Right atrium auricular region (tissue), 2 donors: ENCODE measurements at regions not wholly inside any gene's neighbourhood (a gene's known extent, or its start where the extent isn't known, plus 50 kb on each side); places are given as distances from the start of the nearest gene placed in this dataset.

Source experiments
- DNase-seq: peaks from one replicate; pipeline ENCODE4 v3.0.0-alpha.2; 2019; ENCODE audit warnings: low spot score
- H3K27ac ChIP-seq, 2 donors: fragments of 200-600 bp; sonication (generic); 1 replicate in 1 of 2; 2 replicates in 1 of 2; pipeline ENCODE4 v1.5.1; 2016 to 2019
- H3K27me3 ChIP-seq, 2 donors: fragments of 200-600 bp; sonication (generic); one replicate each; pipeline versions ENCODE4 v1.5.1 to v1.6.0; 2017 to 2019
- H3K36me3 ChIP-seq: fragments of 200-600 bp; sonication (generic); one replicate; pipeline ENCODE4 v1.5.1; 2016
- H3K4me1 ChIP-seq, 2 donors: fragments of 200-600 bp; sonication (generic); one replicate each; pipeline versions ENCODE4 v1.5.1 to v1.6.0; 2017 to 2019
- H3K4me3 ChIP-seq, 2 donors: fragments of 200-600 bp; sonication (generic); 1 replicate in 1 of 2; 2 replicates in 1 of 2; pipeline ENCODE4 v1.5.1; 2017 to 2019; ENCODE audit warnings: mild to moderate bottlenecking in 1 of 2, moderate library complexity in 1 of 2
- H3K9me3 ChIP-seq, 2 donors: fragments of 200-600 bp; sonication (generic); one replicate each; pipeline ENCODE4 v1.5.1; 2019
- TF ChIP-seq, protein P1 (sequence below), 2 donors: fragments of 200-600 bp; sonication (generic); IDR thresholded peaks; one replicate each; pipeline ENCODE4 v1.5.1; 2019; ENCODE audit warnings: antibody characterized with exemption in 2 of 2

DNA sequence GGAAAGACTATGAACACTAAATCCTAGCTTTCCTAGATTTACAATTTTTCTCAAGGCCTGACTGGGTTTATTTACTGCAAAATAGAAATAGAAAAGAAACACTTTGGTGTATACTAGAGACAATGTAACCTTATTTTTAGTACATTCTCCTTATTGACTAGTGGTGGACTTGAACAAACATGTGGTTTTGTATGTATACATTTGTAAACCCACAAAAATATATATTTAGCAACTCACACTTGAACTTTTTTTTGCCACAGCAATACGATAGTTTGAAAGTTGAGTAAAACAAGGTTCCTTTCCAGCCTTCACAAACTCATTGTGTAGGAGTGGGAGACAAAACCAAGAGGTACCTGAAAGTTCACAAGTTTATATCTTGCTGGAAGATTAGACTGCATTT is 1633.4 kb upstream of the LRRTM1 start:
- H3K4me1 ChIP-seq = no peaks in the 10 kb centered on the region
- TF ChIP-seq, protein P1, sequence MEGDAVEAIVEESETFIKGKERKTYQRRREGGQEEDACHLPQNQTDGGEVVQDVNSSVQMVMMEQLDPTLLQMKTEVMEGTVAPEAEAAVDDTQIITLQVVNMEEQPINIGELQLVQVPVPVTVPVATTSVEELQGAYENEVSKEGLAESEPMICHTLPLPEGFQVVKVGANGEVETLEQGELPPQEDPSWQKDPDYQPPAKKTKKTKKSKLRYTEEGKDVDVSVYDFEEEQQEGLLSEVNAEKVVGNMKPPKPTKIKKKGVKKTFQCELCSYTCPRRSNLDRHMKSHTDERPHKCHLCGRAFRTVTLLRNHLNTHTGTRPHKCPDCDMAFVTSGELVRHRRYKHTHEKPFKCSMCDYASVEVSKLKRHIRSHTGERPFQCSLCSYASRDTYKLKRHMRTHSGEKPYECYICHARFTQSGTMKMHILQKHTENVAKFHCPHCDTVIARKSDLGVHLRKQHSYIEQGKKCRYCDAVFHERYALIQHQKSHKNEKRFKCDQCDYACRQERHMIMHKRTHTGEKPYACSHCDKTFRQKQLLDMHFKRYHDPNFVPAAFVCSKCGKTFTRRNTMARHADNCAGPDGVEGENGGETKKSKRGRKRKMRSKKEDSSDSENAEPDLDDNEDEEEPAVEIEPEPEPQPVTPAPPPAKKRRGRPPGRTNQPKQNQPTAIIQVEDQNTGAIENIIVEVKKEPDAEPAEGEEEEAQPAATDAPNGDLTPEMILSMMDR (IDR thresholded peaks at IDR 0.05) = no peak
- H3K9me3 ChIP-seq = no peaks in the 10 kb centered on the region
- no peak overlapping the region for H3K27ac ChIP-seq
- no peak overlapping the region for H3K4me3 ChIP-seq
- no peak for DNase-seq
- no peaks in the 10 kb centered on the region for H3K36me3 ChIP-seq
- H3K27me3 ChIP-seq = no peaks in the 10 kb centered on the region

DNA sequence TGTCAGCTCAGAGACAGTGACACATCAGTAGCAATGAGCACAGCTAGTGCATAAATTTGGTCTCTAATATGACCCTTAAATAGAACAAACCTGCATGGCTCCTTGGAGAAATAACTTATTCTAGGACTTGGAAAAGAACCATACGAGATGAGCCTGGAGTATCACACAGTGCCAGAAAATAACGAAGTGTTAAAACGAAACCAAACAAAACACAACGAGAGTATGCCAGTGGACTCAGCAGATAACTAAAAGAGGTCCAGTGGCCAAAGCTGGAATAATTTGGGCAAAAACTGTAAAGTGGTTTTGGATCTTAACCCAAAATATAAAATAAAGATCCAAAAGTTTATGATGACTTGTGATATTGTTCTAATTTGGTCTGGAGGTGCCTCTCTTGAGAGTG is 1599.0 kb upstream of the LRRTM1 start:
- Histone ChIP-seq H3K4me1 (no peaks in the 10 kb centered on the region), H3K4me3 (no peak overlapping the region), H3K9me3 (no peaks in the 10 kb centered on the region), H3K36me3 (no peaks in the 10 kb centered on the region), H3K27me3 (no peaks in the 10 kb centered on the region), H3K27ac (no peak overlapping the region)
- TF ChIP-seq, protein P1 (IDR thresholded peaks at IDR 0.05) = no peak
- DNase-seq = no peak

DNA sequence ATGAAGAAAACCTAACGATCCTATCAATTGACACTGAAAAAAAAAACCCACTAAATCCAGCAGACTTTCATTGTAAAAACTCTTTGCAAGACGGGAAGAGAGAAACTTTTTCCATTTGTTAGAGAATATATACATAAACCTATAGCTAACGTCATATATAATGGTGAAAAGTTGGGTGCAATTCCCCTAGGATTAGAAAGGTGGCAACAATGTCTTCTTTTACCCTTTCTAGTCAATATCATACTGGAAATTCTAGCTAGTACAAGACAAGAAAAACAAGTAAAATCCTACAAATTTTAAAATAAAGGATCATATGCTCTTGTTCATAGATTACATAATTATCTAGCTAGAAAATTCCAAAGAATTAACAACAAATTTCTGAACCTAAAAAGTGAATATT is 1596.5 kb upstream of the LRRTM1 start:
- no peak for DNase-seq
- no peaks in the 10 kb centered on the region for H3K36me3 ChIP-seq
- H3K4me3 ChIP-seq = no peak overlapping the region
- TF ChIP-seq, protein P1 (IDR thresholded peaks at IDR 0.05) = no peak
- H3K27ac ChIP-seq = no peak overlapping the region
- H3K4me1 ChIP-seq = no peaks in the 10 kb centered on the region
- no peaks in the 10 kb centered on the region for H3K9me3 ChIP-seq
- no peaks in the 10 kb centered on the region for H3K27me3 ChIP-seq

DNA sequence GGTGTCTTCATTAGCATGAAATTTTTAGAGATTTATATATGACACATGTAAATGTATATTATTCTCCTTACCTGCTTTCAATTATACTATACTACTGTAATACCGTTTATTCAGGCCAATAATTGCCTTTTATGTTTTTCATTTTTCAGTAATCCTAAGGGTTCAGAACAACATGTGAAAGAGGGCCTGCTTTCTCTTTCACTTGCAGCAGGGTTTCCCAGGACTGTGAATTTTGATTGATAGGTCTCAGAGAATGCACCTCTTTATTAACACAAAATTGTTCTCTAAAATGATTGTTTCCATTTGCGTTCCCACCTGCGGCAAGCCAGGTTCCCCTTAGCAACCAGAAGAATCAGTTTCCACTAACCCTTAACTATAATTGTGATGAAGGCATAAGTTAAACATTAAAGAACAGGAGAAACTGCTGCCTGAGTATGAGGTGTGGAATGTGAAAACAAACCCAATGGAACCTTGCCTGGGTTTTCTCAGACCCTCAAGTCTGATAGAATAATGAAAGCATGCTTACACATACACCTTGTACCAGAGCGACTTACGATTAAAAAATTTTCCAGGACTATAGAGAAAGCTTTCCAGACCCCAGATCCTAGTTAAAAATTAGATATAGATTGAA is 1591.2 kb upstream of the LRRTM1 start:
- TF ChIP-seq, protein P1 (IDR thresholded peaks at IDR 0.05) = no peak
- Histone ChIP-seq H3K4me1 (no peaks in the 10 kb centered on the region), H3K27me3 (no peaks in the 10 kb centered on the region), H3K4me3 (no peak overlapping the region), H3K27ac (no peak overlapping the region), H3K36me3 (no peaks in the 10 kb centered on the region), H3K9me3 (no peaks in the 10 kb centered on the region)
- no peak for DNase-seq

DNA sequence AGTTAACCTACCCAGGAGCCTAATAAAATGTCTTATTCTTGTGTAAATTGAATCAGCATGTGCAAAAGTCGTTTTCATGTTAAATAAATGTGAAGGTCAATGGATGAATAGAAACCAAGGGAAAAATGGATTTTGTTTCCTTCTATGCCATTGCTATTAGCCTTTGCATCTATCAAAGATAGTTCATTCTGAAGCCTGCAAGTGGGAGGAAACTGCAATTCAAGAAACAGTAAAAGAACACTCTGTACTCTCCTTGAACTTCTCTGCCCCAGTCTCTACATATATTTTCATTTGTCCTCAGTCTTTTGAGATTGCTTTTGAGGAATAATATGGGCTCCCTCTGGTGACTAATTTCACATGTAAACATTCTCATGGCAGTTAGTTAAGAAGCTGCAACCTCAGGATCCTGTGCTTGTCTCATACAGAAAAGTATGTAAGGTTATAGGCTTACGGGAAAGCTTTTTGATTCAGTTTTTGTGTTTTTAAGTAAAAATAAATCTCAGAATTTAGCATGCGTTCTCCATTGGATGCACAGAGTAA is 1590.0 kb upstream of the LRRTM1 start:
- H3K27ac ChIP-seq = no peak overlapping the region
- no peaks in the 10 kb centered on the region for H3K36me3 ChIP-seq
- H3K27me3 ChIP-seq = no peaks in the 10 kb centered on the region
- TF ChIP-seq, protein P1 (IDR thresholded peaks at IDR 0.05) = no peak
- no peaks in the 10 kb centered on the region for H3K9me3 ChIP-seq
- DNase-seq = no peak
- no peaks in the 10 kb centered on the region for H3K4me1 ChIP-seq
- H3K4me3 ChIP-seq = no peak overlapping the region

DNA sequence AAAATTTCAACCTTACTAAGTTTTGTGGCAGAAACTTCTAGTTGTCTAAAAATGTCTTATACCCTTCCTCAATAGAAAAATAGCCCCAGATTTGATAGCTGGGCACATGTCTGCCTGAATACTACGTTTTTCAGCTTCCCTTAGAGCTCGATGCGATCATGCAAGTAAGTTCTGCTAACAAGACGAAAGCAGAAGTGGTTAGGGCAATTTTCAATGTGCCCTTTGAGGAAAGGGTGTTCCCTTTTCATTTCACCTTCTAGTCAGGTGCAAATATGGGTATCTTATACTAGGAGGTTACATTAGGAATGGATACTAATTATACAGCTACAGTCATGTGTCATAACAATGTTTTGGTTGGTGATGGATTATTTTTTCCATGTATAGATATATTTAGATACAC is 1572.1 kb upstream of the LRRTM1 start:
- Histone ChIP-seq H3K4me1 (no peaks in the 10 kb centered on the region), H3K27ac (no peak overlapping the region), H3K9me3 (no peaks in the 10 kb centered on the region), H3K4me3 (no peak overlapping the region), H3K27me3 (no peaks in the 10 kb centered on the region), H3K36me3 (no peaks in the 10 kb centered on the region)
- TF ChIP-seq, protein P1 (IDR thresholded peaks at IDR 0.05) = no peak
- DNase-seq = no peak
